ENCODE measurements at regions not wholly inside any gene's neighbourhood (a gene's known extent, or its start where the extent isn't known, plus 50 kb on each side); places are given as distances from the start of the nearest gene placed in this dataset.

- Histone ChIP-seq H3K4me3 (replicated peaks in 1 of 2; ENCODE audit: low read depth in 1 of 2, low read length in 2 of 2) (no peak overlapping the region), H3K79me2 (ENCODE audit: insufficient read depth, low read length) (no peaks in the 10 kb centered on the region), H2AFZ (ENCODE audit: low read depth, low read length, poor library complexity, severe bottlenecking) (no peak overlapping the region), H3K4me1 (ENCODE audit: control insufficient read depth in 1 of 2, insufficient read depth in 2 of 2, low read length in 2 of 2) (peaks cover 0 to 31% of the 10 kb centered on the region in 2 experiments; a peak in 3 of 4 replicates), H4K20me1 (ENCODE audit: insufficient read depth) (no peaks in the 10 kb centered on the region), H3K9ac (ENCODE audit: low read length) (no peak overlapping the region), H3K4me2 (ENCODE audit: low read length) (no peak overlapping the region), H3K9me2 (ENCODE audit: insufficient read depth) (no peaks in the 10 kb centered on the region), H3K27me3 (ENCODE audit: insufficient read depth, low read length) (no peaks in the 10 kb centered on the region), H3K27ac (ENCODE audit: low read depth, low read length) (no peak overlapping the region), H3K9me3 (ENCODE audit: control insufficient read depth in 1 of 2, insufficient read depth in 1 of 2, low read depth in 1 of 2, low read length in 2 of 2) (no peaks in the 10 kb centered on the region), H3K36me3 (ENCODE audit: control insufficient read depth in 1 of 2, insufficient read depth in 2 of 2, low read length in 2 of 2) (no peaks in the 10 kb centered on the region)
- CTCF ChIA-PET: interaction anchor here (0.9 kb wide), 1 partner anchor 10 kb away, joined by 3 read pairs; no protein-coding TSS in a partner anchor
- RAD21 ChIA-PET (ENCODE audit: low non-redundant PET in 1 of 2, low total read pairs in 2 of 2, uncharacterized antibody in 2 of 2, unreplicated experiment in 2 of 2): no interaction called here
- ATAC-seq (no peak), DNase-seq (ENCODE audit: low read depth, low spot score) (no peak)
- intact Hi-C loops (cut with micrococcal nuclease): no loop called here
- no TSS peak for BruUV-seq (replicated peaks)
- POLR2A ChIA-PET: no interaction called here
- TF ChIP-seq TCF7L2 (IDR thresholded peaks at IDR 0.05; ENCODE audit: borderline replicate concordance, extremely low read depth, insufficient read depth, insufficient read length) (no peak), POLR2AphosphoS5 (IDR thresholded peaks at IDR 0.05; ENCODE audit: low read depth, low read length) (no peak)
Measured at GRCh38 chr2:11074246-11074820, 80.9 kb upstream of the SLC66A3 start.

- no peak overlapping the region for H3K4me3 ChIP-seq (replicated peaks in 1 of 2; ENCODE audit: low read depth in 1 of 2, low read length in 2 of 2)
- no peak overlapping the region for H3K4me2 ChIP-seq (ENCODE audit: low read length)
- no peak for DNase-seq (ENCODE audit: low read depth, low spot score)
- H3K36me3 ChIP-seq (ENCODE audit: control insufficient read depth in 1 of 2, insufficient read depth in 2 of 2, low read length in 2 of 2): no peaks in the 10 kb centered on the region
- no TSS peak for BruUV-seq (replicated peaks)
- intact Hi-C loops (cut with micrococcal nuclease): no loop called here
- CTCF ChIA-PET: interaction anchor here (1.1 kb wide), 1 partner anchor 239 kb away, joined by 3 read pairs; no protein-coding TSS in a partner anchor
- no peak overlapping the region for H3K27ac ChIP-seq (ENCODE audit: low read depth, low read length)
- no peak overlapping the region for H3K9ac ChIP-seq (ENCODE audit: low read length)
- POLR2A ChIA-PET: no interaction called here
- H3K79me2 ChIP-seq (ENCODE audit: insufficient read depth, low read length): no peaks in the 10 kb centered on the region
- no peaks in the 10 kb centered on the region for H3K9me2 ChIP-seq (ENCODE audit: insufficient read depth)
- H3K27me3 ChIP-seq (ENCODE audit: insufficient read depth, low read length): no peaks in the 10 kb centered on the region
- no peaks in the 10 kb centered on the region for H3K9me3 ChIP-seq (ENCODE audit: control insufficient read depth in 1 of 2, insufficient read depth in 1 of 2, low read depth in 1 of 2, low read length in 2 of 2)
- H3K4me1 ChIP-seq (ENCODE audit: control insufficient read depth in 1 of 2, insufficient read depth in 2 of 2, low read length in 2 of 2): peaks cover 0 to 33% of the 10 kb centered on the region in 2 experiments; a peak in 3 of 4 replicates
- no peak for ATAC-seq
- RAD21 ChIA-PET (ENCODE audit: low non-redundant PET in 1 of 2, low total read pairs in 2 of 2, uncharacterized antibody in 2 of 2, unreplicated experiment in 2 of 2): no interaction called here
- H4K20me1 ChIP-seq (ENCODE audit: insufficient read depth): no peaks in the 10 kb centered on the region
- no peak overlapping the region for H2AFZ ChIP-seq (ENCODE audit: low read depth, low read length, poor library complexity, severe bottlenecking)
- TF ChIP-seq FOSL1 (IDR thresholded peaks at IDR 0.05; ENCODE audit: low read depth) (no peak), EZH2 (IDR thresholded peaks at IDR 0.05) (no peak), POLR2A (IDR thresholded peaks at IDR 0.05; ENCODE audit: borderline replicate concordance, extremely low read depth, insufficient read depth, insufficient read length) (no peak), ZBTB33 (IDR thresholded peaks at IDR 0.05; ENCODE audit: extremely low read depth, insufficient replicate concordance, low read length) (no peak), POLR2AphosphoS5 (IDR thresholded peaks at IDR 0.05; ENCODE audit: low read depth, low read length) (no peak), YY1 (IDR thresholded peaks at IDR 0.05; ENCODE audit: extremely low read depth, insufficient replicate concordance, low read depth, low read length) (no peak), ZFX (IDR thresholded peaks at IDR 0.05) (no peak), EGR1 (IDR thresholded peaks at IDR 0.05; ENCODE audit: low read depth) (no peak), ZNF274 (IDR thresholded peaks at IDR 0.05; ENCODE audit: low read depth, low read length) (no peak), CTCF (IDR thresholded peaks at IDR 0.05 in 2 of 3, conservative IDR thresholded peaks at IDR 0.05 in 1 of 3; ENCODE audit: borderline replicate concordance in 1 of 3, insufficient read depth in 1 of 3, low read depth in 2 of 3, low read length in 2 of 3) (no peak), CEBPB (IDR thresholded peaks at IDR 0.05; ENCODE audit: low read depth) (no peak), MAX (IDR thresholded peaks at IDR 0.05) (no peak), SIN3A (IDR thresholded peaks at IDR 0.05; ENCODE audit: low read depth) (no peak), RAD21 (IDR thresholded peaks at IDR 0.05; ENCODE audit: low read depth) (no peak)
Measured at GRCh38 chr2:11075221-11075620, 80.0 kb upstream of the SLC66A3 start.
